NCI-H1092 (cell line): ENCODE measurements at regions not wholly inside any gene's neighbourhood (a gene's known extent, or its start where the extent isn't known, plus 50 kb on each side); places are given as distances from the start of the nearest gene placed in this dataset.

Source experiments
- DNase-seq: peaks from one replicate; lab custom pipeline; 2025; lab: John Stamatoyannopoulos, UW

DNA sequence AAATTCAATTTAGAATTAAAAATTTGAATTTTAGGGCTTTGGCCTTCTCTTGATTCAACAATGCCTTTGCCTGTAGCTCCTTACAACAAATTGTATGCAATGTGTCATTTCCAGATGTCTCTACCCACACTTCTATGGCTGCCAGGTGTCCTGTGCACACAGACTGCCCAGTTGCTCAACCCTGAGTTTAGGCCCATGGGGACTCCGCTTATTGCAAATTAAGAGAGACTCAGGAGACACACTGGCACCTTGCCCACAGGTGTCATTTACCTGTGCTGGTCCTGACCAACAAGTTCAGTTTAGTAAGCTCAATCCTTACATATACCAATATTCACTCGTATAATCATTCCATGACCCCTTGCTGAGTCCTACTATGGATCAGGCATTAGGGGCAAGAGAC, 236.1 kb downstream of the OMA1 start:
- no peak for DNase-seq

DNA sequence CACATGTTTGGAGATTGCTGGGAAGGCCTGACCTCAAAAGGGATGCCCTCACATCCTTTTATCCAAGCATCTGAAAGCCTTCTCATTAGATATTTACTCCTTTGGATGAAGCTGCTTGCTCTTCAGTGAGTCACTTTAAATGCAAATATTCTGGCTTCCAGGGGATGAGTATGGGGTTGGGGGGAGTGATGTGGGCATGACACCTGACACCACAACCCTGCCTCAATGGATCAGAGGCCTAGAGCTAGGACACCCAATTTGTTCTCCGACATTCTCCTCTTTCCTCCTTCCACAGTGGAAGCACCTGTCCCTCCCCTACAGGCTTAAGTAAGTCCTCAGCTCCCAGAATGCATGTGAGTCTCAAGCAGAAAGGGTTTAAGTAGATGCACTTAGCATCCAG, 238.3 kb downstream of the OMA1 start:
- DNase-seq: no peak

DNA sequence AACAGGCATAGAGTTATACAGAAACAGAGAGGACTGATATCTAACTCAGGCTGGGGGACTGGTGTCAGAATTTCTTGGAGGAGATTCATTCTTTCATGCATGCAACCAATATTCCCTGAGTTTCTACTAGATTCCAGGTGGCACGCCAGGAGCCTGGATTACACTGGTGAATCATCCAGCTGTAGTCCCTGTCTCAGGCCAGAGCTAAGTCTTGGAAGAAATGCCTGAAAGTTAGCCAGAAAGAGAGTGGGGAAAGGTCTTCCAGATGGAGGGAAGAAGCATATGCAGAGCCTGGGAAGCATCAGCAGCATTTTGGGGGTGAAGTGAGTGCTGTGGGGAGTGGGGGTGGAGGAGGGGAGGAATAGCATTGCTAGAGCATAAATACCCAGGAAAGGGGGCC, 239.1 kb downstream of the OMA1 start:
- DNase-seq: no peak

DNA sequence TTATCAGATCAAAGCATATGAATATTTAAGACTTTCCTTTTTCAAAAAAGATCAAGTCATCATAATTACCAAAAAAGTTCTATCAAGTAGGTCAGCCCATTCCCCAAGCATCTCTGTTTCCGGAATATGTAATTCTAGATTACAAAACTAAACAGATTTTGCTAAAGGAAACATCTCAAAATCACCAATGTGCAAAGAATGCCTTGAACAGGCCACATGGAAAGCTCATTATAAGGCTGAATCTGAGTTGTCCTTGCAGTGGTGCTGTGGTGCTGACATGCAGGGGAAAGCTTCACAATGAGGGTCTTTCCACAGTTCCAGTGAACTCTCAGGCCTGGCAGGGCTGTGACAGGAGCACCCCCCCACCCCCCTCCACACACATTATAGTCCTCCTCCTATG, 240.9 kb downstream of the OMA1 start:
- no peak for DNase-seq

DNA sequence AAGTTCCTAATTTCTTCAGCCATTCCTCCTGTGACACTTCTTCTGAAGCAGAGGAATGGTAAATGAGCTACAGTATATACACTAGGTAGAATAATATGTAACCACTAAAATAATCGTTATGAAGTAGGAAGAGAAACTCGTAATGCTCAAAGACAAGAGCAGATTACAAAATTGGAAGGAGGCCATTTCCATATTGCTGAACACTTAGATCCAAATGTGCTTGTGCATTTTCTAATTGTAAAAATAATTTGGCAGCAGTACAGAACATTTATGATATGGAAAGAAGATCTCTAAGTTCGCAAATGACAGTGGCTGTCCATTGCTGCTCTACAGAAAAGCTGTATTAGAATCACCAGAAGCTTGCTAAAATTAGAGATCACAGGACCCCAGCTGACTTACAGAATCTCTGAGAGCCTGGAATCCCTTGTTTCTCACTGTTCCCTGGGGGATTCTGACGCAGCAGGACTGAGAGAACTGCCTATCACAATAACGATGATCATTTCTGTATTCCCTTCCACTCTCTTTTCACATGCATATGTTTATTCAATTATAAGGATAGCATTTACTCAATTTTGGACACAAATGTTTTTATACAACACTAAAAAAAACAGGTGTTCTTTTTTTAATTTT, 242.1 kb downstream of the OMA1 start:
- DNase-seq: no peak

DNA sequence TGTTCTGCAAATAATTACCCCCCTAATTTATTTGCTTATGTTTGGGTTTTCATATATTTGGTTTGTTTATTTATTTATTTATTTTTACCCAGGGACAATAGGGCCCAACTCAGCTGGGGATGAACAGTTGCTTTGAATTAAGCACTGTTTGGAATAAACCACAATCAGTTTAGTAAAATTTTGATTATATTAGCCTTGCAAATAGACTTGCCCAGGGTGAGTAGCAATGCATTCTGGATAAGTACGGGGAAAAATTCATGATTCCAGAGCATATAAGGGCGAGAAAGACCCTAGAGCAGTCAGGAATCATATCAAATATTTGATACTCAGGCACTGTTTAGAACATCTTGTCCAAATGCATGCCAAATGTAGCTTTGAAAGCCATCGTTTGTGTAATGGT, 242.7 kb downstream of the OMA1 start:
- DNase-seq: no peak

DNA sequence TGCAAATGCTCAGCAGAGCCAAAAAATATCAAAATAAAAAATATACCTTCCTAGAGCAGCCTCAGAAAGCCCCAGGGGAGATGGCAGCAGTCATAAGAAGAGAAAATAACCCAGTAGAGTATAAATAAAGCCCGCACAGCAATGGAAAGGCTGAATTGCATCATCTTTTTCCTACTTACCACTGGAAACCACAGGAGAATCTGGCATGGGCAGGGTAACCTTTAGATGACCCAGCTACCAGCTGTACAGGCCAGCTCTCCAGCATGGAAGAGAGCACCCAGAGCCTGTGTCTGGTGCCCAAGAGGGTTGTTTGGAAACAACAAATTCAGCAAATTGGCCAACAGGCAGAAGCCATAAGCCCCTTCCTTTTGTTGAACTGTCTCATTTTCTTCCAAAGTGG, 253.1 kb downstream of the OMA1 start:
- DNase-seq: no peak

DNA sequence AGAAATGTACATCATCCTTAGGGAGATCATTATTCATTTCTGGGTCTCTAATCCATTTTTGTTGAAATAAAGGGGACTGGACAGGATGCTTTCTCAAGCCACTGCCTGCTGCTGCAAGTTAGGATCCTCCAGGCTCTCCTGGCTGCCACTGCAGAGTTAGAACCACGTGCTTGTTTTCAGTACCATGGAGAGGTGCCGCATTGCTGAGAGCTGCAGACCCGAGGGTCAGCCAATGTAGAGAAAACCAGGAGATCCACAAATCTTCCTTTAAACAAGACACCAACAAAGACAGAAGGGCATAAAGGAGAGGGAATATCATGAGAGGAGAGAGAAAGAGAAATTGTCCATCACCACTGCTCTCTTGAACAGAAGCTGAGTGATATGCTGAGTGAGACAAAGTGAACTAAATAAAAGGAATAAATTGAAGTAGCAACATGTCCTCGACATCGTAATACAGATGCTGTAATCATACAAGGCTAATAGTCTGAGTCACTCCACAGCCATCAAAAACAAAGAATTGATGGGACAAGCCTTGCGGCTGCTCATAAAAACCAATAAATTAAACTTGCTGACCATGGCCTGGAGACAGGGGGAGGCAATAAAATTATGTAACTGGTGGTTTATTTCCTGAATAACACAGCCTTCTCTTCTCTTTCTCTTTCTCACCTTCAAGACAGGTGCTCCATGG, 255.7 kb downstream of the OMA1 start:
- no peak for DNase-seq

DNA sequence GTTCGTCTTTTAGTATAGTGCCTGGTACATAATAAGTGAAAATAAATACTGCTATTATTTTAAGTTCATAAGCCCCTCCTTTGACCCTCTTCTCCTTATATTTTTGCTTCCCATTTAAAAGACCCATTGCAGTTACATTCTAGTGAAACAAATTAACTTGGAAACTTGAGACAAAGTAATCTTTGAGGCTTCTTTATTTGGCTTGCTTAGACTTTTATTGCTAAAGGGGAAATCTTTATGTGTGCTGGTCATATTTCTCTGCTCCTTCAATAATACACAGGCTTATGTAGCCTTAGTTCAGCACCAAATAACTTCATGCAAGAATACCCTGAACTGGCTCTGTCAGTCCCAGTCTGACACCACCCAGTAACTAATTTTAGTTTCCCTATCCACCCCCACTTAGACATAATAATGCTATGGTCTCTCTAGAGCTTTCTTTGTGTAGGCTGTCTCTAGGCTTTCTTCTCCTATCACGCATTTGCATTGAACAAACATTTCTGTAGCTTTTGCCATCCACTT, 257.8 kb downstream of the OMA1 start:
- DNase-seq: no peak

DNA sequence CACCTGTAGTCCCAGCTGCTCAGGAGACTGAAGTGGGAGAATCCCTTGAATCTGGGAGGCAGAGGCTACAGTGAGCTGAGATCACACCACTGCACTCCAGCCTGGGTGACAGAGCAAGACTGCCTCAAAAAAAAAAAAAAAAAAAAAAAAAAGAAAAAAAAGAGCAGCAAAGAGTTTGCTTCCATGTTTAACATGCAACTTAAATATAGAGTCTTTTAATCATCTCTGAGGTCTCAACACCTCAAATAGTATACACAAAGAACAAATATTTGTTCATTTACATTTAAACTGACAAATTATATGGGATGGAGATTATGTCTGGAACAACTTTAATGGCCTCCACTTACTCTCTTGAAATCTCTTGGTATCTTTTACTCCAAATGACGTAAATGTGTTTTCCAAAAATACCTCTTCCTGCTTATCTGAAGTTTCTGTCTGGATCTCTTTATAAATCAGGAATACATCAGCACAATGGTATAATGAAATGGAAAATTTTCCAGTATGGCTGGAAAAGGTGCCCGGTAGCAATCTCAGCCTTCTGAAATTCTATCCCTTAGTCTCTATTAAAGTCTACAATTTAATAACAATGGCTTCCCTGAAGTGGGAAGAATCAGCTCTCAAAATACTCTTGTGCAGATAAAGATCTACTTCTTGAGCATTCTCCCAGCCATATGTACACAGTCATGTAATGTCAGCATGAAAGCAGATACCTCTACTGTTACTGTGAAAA, 258.5 kb downstream of the OMA1 start:
- DNase-seq: no peak

DNA sequence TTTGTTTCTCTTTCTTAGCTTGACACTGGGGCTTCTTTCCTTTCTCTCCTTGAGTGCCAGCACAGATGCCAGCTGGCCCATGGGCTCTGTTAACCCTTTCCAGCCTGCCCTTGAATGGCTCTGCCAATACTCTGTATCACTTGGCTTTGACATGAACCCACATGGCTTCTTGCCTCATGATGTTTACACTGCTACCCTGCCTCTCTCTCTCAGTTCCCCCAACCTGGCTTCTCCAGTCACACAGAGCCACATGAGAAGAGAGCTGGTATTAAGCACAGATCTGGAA, 262.4 kb downstream of the OMA1 start:
- DNase-seq: no peak

DNA sequence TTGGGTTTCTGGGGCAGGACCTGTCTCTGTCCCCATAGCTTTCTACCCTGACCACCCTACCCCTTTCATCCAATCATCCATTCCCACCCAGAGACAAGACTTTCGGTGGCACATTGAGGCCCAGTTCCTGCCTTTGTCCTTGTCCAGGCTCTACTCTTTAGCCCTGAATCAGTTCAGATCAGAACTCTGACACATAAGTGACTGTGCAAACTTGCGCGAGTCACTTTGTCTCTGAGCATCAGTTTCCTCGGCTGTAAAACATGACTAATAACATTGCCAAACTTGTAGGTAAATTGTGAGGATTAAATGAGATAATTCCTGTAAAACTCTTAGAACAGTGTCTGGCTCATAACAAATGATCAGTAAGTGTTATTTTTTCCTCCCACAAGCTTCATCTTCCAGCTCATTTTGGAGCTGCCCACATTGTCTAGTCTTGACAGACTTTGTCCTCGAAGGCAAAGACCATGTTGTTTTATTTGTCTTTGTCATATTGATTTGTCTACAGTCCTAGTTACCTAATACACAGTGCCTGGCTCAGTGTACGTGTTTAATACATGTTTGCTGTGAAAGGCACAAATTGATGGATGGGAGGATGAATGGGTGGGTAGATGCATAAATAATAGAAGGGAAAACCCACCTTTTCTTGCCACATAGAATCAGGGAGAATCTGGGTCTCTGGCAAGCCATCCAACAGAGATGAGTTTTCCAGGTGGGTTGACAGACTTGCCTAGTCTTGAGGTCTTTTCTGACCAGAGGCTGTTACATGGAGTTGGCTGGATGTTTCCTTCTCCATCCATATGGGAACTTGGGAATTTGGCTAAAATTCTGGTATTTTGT, 262.9 kb downstream of the OMA1 start:
- no peak for DNase-seq

DNA sequence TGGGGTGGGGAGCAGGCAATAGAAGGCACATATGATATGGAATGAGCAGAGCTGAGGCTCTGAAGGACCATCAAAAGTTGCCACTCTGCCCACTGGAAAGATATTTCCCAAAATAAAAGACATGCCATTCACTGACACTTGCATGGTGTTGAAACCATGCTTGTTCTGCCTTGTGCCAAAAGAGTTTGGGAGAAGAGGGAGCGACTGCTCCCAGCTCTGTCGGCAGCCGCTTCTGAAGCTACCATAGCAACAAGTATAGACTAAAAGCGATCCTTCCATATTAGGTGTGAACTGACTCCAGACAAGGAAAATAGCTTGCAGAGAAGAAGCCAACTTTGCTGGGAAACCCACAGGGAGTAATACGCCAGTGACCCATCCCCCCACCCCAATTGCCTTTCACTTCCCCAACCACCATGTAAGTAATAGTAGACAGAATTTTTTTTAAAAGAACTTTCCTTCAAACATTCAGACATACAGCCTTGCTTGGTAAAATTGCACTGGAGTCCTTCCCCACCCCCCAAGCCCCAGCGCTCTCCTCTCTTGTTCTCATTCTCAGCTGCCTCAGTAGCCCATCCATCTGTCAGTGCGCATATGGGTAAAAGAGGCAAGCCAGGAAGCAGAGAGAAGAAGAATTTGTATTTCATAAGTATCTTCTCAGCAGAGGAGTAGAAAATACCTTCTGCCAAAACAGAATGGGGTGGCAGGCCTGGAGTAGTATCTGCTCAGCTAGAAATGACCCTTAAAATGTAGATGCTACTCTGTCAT, 263.7 kb downstream of the OMA1 start:
- DNase-seq: no peak

DNA sequence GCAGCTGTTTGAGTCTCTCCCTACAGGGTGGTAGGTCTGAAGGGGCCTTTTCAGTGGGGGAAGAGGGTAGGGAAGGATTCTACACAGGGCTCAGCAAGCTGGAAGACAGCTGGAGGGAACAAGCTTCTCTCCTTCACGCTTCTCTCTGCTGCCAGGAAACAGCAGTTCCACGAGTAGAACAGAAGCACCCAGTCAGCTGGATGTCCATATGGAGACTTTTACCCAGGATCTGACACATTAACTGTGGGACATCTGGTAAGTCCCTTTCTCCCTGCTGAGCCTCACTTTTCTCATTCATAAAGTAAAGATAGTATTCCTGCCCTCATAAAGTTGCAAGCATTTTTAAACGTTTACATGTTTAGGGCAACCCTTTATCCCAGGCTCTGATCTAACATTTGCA, 280.3 kb downstream of the OMA1 start:
- DNase-seq: no peak

DNA sequence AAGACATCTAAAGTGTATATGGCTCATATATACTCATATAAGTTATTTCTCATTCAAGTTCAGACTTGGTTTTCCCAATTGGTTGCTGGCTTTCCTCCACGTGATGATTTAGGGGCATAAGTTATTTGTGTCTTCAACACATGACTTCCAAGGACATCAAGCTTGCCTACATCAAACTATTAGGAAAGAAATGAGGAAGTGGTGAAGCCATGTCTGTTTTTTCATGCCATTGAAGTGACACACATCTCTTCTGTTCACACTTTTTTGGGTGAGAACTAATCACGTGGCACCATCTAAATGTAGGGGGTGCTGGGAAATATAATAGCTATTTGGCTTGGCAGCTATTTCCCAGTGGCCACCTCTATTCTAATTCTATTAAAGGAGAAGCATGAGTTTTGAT, 282.1 kb downstream of the OMA1 start:
- DNase-seq: no peak

DNA sequence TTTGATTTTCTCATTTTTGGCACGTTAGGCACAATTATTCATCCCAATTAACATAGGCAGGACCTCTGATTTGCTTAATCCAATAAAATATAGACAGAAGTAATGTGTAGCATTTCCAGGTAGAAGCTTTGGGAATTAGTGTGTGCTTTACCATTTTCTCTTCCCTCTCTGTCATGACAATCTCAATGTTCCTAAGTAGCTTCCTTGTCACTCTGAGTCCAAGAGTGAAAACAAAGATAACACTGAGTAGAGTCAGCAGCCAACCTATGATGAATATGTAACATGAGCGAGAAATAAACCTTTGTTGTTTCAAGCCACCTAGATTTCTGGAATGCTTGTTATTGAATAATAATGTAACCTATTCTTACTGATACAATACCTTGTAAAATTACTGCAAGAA, 283.8 kb downstream of the OMA1 start:
- DNase-seq: no peak

DNA sequence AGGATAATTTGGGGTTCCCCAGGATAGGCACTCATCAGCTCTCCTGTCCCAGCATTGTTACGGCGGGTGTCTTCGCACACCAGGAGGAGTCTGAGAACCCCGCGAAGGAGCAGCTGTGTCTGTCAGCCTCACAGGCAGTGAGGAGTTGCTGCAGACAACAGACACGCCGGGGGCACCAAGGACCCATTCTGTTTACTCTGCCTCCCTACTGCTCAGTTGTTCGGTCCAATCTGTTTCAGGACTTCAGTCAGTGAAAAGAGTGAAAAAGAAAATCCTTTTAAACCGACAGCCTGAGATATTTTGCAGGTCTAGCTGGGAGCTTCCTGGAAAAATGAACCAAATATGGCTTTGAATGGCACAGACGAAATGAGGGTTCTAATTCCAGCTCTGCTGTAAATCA, 288.4 kb downstream of the OMA1 start:
- DNase-seq: no peak

DNA sequence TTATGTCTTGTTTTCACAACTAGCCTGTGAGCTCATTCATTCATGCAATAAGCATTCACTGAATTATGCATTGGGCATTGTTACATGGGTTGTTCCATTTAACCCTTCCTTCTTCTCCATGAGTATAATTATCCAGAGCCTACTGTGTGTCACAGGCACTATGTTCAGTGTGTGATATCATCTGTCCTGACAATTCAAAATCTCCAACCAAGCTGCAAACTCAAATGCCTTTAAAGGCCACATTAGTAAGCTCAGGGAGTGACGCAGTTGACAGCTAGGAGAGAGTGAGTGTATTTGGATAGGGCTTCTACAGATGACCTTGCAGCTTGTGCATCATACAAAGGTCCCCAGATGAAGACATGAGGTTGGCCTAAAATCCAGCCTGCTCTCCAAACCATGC, 289.5 kb downstream of the OMA1 start:
- DNase-seq: no peak

DNA sequence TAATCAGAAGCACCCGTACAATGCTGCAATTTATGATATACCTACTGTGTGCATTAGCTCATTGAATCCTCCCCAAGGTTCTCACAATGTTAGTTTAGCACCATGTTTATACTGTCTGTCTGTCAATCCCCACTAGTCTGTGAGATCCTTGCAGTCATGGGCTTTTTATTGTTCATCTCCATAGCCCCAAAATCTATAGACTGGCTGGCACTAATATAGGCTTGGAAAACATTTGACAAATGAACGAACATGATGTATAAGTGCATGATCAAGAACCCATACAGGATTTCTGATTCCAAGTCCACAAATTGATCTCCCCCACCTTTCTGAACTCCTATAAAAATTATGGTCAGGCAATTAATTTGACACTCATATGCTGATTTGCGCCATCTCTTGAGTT, 290.0 kb downstream of the OMA1 start:
- no peak for DNase-seq

DNA sequence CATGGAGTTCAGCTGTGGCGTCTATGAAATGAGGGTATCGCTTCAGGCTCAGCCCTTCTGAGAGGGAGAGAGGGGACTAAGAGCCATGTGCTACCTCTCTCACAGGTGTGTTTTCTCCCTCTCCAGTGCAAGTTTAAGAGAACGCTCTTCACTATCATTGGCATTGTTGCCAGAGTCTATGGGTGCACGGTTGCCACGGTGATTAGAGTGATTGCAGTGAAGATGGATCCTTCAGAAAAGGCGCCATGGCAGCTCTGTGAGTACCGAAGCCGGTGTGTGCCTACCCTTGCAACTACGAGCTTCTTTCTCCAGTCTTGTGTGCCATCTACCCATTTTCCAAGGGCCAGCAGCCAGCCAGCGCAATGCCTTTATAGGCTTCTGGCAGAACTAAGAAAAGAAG, 290.5 kb downstream of the OMA1 start:
- DNase-seq: no peak

DNA sequence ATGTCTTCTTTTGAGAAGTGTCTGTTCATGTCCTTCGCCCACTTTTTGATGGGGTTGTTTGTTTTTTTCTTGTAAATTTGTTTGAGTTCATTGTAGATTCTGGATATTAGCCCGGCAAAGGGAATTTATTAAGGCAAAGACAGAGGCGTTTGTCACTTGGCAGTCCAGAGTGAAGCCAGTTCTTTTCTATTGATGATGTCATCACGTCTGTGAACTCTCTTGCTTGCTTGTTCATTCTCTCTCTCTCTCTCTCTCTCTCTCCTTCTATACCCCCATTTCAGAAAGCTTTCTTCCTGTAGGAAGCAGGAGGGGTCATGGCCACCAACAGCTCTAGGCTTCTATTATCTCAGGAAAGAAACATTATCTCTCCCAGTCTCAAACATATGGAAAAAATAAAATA, 291.3 kb downstream of the OMA1 start:
- DNase-seq: no peak
